ENCODE measurements at regions not wholly inside any gene's neighbourhood (a gene's known extent, or its start where the extent isn't known, plus 50 kb on each side); places are given as distances from the start of the nearest gene placed in this dataset.

DNA sequence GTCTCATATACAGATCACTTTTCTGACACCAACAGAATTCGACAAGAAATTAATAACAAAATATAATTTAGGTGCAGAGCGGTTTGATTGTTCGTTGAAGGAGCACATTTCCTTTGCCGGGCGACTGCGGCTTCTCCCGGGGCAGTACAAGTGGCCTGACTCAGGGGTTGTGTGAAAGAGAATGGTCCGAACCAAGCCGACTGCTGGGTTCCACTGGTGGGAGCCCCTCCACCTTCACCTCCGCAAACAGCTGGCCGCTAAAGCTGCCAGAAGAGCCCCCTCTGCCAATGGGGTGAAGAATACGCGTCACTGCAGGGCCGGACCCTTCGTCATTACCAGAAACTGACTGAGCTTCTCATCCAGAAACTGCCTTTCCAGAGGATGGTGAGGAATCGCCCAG lies 156.0 kb upstream of the IFNE start:
- TF ChIP-seq, protein P1, sequence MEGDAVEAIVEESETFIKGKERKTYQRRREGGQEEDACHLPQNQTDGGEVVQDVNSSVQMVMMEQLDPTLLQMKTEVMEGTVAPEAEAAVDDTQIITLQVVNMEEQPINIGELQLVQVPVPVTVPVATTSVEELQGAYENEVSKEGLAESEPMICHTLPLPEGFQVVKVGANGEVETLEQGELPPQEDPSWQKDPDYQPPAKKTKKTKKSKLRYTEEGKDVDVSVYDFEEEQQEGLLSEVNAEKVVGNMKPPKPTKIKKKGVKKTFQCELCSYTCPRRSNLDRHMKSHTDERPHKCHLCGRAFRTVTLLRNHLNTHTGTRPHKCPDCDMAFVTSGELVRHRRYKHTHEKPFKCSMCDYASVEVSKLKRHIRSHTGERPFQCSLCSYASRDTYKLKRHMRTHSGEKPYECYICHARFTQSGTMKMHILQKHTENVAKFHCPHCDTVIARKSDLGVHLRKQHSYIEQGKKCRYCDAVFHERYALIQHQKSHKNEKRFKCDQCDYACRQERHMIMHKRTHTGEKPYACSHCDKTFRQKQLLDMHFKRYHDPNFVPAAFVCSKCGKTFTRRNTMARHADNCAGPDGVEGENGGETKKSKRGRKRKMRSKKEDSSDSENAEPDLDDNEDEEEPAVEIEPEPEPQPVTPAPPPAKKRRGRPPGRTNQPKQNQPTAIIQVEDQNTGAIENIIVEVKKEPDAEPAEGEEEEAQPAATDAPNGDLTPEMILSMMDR (conservative IDR thresholded peaks at IDR 0.05; ENCODE audit: low read length): no peak
- no peak for TF ChIP-seq EZH2phosphoT487 (IDR thresholded peaks at IDR 0.05; ENCODE audit: borderline replicate concordance, low read depth, low read length)
